Nephron (organoid): ENCODE measurements at regions not wholly inside any gene's neighbourhood (a gene's known extent, or its start where the extent isn't known, plus 50 kb on each side); places are given as distances from the start of the nearest gene placed in this dataset.

Experiments used
- H3K27ac Mint-ChIP-seq, 3 experiments: 2 replicates each; pipeline ENCODE4 v1.8.0; 2020; ENCODE audit warnings: mixed read lengths in 3 of 3, mild to moderate bottlenecking in 2 of 3, moderate library complexity in 1 of 3
- H3K27me3 Mint-ChIP-seq: 2 replicates; pipeline ENCODE4 v1.8.0; 2021; ENCODE audit warnings: low read depth, mild to moderate bottlenecking, moderate library complexity, mixed read lengths
- H3K36me3 Mint-ChIP-seq: 2 replicates; pipeline ENCODE4 v1.8.0; 2020; ENCODE audit warnings: low read depth, mixed read lengths
- H3K4me1 Mint-ChIP-seq: 2 replicates; pipeline ENCODE4 v1.8.0; 2020; ENCODE audit warnings: mixed read lengths
- H3K4me3 Mint-ChIP-seq, 3 experiments: 2 replicates each; pipeline ENCODE4 v1.8.0; 2020; ENCODE audit warnings: mild to moderate bottlenecking in 3 of 3, mixed read lengths in 3 of 3, moderate library complexity in 2 of 3
- H3K9me3 Mint-ChIP-seq: 2 replicates; pipeline ENCODE4 v1.8.0; 2020; ENCODE audit warnings: mixed read lengths
- TF ChIP-seq, protein P1 (sequence below), 3 experiments: fragments of 200-600 bp; sonication (generic); IDR thresholded peaks; one replicate each; pipeline ENCODE4 v1.5.0; 2021; ENCODE audit warnings: antibody characterized with exemption in 3 of 3; ENCODE audit not compliant: unreplicated experiment in 3 of 3

DNA sequence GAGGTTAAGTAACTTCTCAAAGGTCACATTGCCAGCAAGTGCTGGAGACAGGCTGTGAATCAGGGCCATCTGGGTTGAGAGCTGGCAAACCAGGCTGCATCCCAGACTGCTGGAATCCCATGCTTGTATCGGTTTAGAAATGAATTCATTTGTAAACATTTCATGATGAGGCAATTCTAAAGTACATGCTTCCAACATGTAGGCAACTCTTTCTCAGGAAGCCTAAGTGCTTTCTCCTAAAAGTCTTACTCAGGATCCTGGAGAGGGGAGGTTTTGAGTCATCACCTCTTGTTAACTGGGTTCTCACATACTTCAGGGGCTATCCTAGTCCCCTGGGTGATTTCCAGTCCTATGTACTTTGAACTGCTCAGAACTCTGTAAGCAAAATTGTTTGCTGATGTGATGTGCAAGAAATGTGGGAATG lies 416.5 kb downstream of the MEIS1 start:
- Mint-ChIP-seq H3K4me1 (peaks cover 22% of the 10 kb centered on the region), H3K36me3 (no peaks in the 10 kb centered on the region), H3K27ac (peak overlapping the region in 1 of 3 experiments; percentile 93), H3K4me3 (no peak overlapping the region), H3K27me3 (peaks cover 9% of the 10 kb centered on the region), H3K9me3 (peaks cover 2% of the 10 kb centered on the region)
- TF ChIP-seq, protein P1, sequence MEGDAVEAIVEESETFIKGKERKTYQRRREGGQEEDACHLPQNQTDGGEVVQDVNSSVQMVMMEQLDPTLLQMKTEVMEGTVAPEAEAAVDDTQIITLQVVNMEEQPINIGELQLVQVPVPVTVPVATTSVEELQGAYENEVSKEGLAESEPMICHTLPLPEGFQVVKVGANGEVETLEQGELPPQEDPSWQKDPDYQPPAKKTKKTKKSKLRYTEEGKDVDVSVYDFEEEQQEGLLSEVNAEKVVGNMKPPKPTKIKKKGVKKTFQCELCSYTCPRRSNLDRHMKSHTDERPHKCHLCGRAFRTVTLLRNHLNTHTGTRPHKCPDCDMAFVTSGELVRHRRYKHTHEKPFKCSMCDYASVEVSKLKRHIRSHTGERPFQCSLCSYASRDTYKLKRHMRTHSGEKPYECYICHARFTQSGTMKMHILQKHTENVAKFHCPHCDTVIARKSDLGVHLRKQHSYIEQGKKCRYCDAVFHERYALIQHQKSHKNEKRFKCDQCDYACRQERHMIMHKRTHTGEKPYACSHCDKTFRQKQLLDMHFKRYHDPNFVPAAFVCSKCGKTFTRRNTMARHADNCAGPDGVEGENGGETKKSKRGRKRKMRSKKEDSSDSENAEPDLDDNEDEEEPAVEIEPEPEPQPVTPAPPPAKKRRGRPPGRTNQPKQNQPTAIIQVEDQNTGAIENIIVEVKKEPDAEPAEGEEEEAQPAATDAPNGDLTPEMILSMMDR (IDR thresholded peaks at IDR 0.05; ENCODE audit: unreplicated experiment in 3 of 3) = no peak

- H3K27me3 Mint-ChIP-seq = peaks cover 6% of the 10 kb centered on the region
- H3K36me3 Mint-ChIP-seq = no peaks in the 10 kb centered on the region
- H3K9me3 Mint-ChIP-seq = peaks cover 7% of the 10 kb centered on the region
- TF ChIP-seq, protein P1 (IDR thresholded peaks at IDR 0.05; ENCODE audit: unreplicated experiment in 3 of 3) = no peak
- no peak overlapping the region for H3K4me3 Mint-ChIP-seq
- peaks cover 14% of the 10 kb centered on the region for H3K4me1 Mint-ChIP-seq
- H3K27ac Mint-ChIP-seq = peak overlapping the region; percentile 60 to 93 (median 85)
These were observed 418.0 kb downstream of the MEIS1 start for GRCh38 chr2:66852953-66853352.

GRCh38 chr2:66853585-66853984 lies 418.7 kb downstream of the MEIS1 start:
- Mint-ChIP-seq H3K36me3 (no peaks in the 10 kb centered on the region), H3K9me3 (peaks cover 7% of the 10 kb centered on the region)
- TF ChIP-seq, protein P1 (IDR thresholded peaks at IDR 0.05; ENCODE audit: unreplicated experiment in 3 of 3) = no peak

DNA sequence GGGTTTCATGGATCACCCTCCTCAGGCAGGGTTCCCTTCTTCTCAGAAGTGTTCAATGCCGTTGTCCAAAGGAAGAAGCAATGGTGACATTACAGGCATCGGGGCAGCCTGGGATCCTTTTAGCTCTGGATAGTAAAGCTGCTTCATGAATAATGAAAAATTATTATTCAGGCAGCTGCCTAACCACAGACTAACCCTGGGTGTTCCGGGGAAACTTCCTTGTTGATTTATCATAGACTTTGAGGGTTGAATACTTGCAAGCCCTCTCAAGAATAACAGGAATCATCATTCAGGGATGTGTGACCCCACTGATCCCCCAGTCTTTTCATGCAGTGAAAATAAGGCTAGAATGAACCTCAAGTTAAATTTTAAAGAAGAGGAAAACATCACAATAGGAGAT lies 419.4 kb downstream of the MEIS1 start:
- H3K27ac Mint-ChIP-seq = peak overlapping the region; percentile 60 to 93 (median 85)
- H3K9me3 Mint-ChIP-seq = peaks cover 7% of the 10 kb centered on the region
- peaks cover 6% of the 10 kb centered on the region for H3K27me3 Mint-ChIP-seq
- H3K4me3 Mint-ChIP-seq = peak overlapping the region in 1 of 3 experiments; percentile 2
- H3K36me3 Mint-ChIP-seq = no peaks in the 10 kb centered on the region
- H3K4me1 Mint-ChIP-seq = peaks cover 14% of the 10 kb centered on the region
- TF ChIP-seq, protein P1 (IDR thresholded peaks at IDR 0.05; ENCODE audit: unreplicated experiment in 3 of 3) = no peak

More at GRCh38 chr2:66853585-66853984, 418.7 kb downstream of the MEIS1 start:
- Mint-ChIP-seq H3K4me3 (peak overlapping the region in 1 of 3 experiments; percentile 2), H3K4me1 (peaks cover 14% of the 10 kb centered on the region), H3K27ac (peak overlapping the region; percentile 60 to 93 (median 85)), H3K27me3 (peaks cover 6% of the 10 kb centered on the region)

DNA sequence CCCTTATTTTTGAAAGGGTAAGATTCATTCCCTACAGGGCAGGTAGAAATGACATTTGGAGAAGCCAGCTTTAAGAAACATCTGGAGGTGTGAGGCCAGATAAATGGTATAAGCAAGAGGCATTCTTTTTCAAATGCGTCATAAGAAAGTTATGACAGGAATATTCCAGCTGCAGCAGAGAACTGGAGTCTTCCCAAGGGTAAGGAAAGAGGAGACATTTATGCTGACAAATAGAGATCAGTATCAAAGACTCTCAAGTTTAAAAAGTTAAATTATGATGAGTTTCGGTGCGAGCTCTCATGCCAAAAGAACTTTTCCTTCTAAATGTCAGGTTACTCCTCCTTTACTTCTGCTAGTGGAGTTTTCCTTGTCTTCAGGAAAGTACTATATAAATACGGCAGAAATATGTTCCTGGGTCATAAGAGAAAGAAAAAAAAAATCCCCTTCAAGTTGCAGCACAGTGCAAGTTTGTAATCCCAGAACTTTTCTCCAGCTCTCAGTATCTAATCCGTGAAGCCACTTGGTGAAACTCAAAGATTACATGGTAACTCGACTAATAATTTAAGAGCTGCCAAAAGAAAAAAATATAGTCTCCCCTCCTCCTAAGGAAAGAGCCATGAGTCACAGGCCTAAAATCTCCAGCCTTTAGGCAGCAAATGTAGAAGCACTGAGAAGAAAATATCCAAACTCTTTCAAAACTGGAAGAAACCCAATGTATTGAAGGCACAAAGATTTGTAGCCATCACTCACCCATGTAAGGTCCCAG lies 428.1 kb downstream of the MEIS1 start:
- no peaks in the 10 kb centered on the region for H3K36me3 Mint-ChIP-seq
- TF ChIP-seq, protein P1 (IDR thresholded peaks at IDR 0.05; ENCODE audit: unreplicated experiment in 3 of 3) = no peak

DNA sequence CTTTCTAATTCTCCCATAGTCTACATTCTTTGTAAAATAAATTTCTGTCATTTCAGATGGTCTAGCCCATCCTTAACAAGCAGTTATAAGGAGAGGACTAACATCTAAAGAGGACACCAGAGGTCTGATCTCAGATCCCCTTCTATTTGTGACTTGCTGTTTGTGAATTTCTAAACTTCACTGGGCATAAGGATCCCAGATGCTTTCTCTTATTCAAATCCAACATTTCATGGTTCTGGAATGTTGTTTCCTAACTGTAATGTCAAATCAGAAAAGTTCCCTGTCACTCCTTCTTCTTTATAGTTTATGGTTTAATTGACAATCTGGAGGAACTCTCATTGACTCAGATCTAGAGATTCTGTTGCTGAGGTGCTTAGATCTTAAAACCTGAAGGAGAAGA lies 430.2 kb downstream of the MEIS1 start:
- Mint-ChIP-seq H3K4me1 (peaks cover 27% of the 10 kb centered on the region), H3K27ac (peak overlapping the region in 2 of 3 experiments; percentile 30 to 98), H3K27me3 (no peaks in the 10 kb centered on the region), H3K4me3 (no peak overlapping the region), H3K9me3 (no peaks in the 10 kb centered on the region), H3K36me3 (no peaks in the 10 kb centered on the region)
- TF ChIP-seq, protein P1 (IDR thresholded peaks at IDR 0.05; ENCODE audit: unreplicated experiment in 3 of 3) = no peak

More for the DNA sequence above, 428.1 kb downstream of the MEIS1 start:
- Mint-ChIP-seq H3K4me3 (no peak overlapping the region), H3K27me3 (no peaks in the 10 kb centered on the region), H3K9me3 (no peaks in the 10 kb centered on the region), H3K4me1 (peaks cover 27% of the 10 kb centered on the region), H3K27ac (peak overlapping the region; percentile 97 to 98 (median 98))
